Aorta (tissue), 5 donors: ENCODE measurements at regions not wholly inside any gene's neighbourhood (a gene's known extent, or its start where the extent isn't known, plus 50 kb on each side); places are given as distances from the start of the nearest gene placed in this dataset.

Experiments
- ATAC-seq: fragments of 200-7000 bp; cut with Tn5 transposase; one replicate; pipeline ENCODE4 v1.9.1; 2022; ENCODE audit warnings: moderate library complexity; ENCODE audit not compliant: low FRiP score
- DNase-seq, 2 donors: peaks; one replicate each; pipeline ENCODE4 v3.0.0-alpha.2; 2020
- H3K27ac ChIP-seq, 2 donors: one replicate each; pipeline ENCODE4 v1.5.1; 2013; ENCODE audit warnings: low read length in 2 of 2, mild to moderate bottlenecking in 2 of 2, moderate library complexity in 2 of 2, control low read depth in 1 of 2, inconsistent platforms in 1 of 2, low read depth in 1 of 2
- H3K27me3 ChIP-seq, 2 donors: one replicate each; pipeline ENCODE4 v1.6.1; 2013; ENCODE audit warnings: control low read depth in 1 of 2, low read length in 1 of 2, mild to moderate bottlenecking in 1 of 2, moderate library complexity in 1 of 2; ENCODE audit not compliant: insufficient read depth in 2 of 2, control insufficient read depth in 1 of 2
- H3K36me3 ChIP-seq, 2 donors: one replicate each; pipeline ENCODE4 v1.6.1; 2013; ENCODE audit warnings: control low read depth in 1 of 2, low read length in 1 of 2, mild to moderate bottlenecking in 1 of 2; ENCODE audit not compliant: insufficient read depth in 2 of 2, control insufficient read depth in 1 of 2
- H3K4me1 ChIP-seq, 2 donors: one replicate each; pipeline ENCODE4 v1.6.1; 2013; ENCODE audit warnings: low read length in 2 of 2, control low read depth in 1 of 2, mild to moderate bottlenecking in 1 of 2, moderate library complexity in 1 of 2; ENCODE audit not compliant: insufficient read depth in 2 of 2, control insufficient read depth in 1 of 2
- H3K4me3 ChIP-seq, 2 donors: one replicate each; pipeline ENCODE4 v1.5.1; 2013; ENCODE audit warnings: low read length in 2 of 2, control low read depth in 1 of 2, mild to moderate bottlenecking in 1 of 2
- H3K9me3 ChIP-seq: one replicate; pipeline ENCODE4 v1.6.1; 2013; ENCODE audit warnings: mild to moderate bottlenecking, low read length; ENCODE audit not compliant: control insufficient read depth
- WGBS, 2 donors: extraction: QIAGEN DNeasy Blood & Tissue Kit; methylation state at CpG; one replicate each; pipeline ENCODE4 v1.1.7; 2013; 5-methylcytosine and 5-hydroxymethylcytosine counted together
- intact Hi-C, 2 donors: fragments of 100-400 bp; cut with DNase I; formaldehyde crosslinking; loops; one replicate each; pipeline versions ENCODE4 v1.14.2 to v1.15.0; 2022
- donor health status: healthy with polysubstance abuse.
- donor health status: Bipolar disorder and iron deficiency.
- donor health status: DM: no; HTN: no; CAD: no.
- donor health status: DM: no; HTN: no; CAD: no.
- donor health status: DM: yes; HTN: yes; CAD: no.

DNA sequence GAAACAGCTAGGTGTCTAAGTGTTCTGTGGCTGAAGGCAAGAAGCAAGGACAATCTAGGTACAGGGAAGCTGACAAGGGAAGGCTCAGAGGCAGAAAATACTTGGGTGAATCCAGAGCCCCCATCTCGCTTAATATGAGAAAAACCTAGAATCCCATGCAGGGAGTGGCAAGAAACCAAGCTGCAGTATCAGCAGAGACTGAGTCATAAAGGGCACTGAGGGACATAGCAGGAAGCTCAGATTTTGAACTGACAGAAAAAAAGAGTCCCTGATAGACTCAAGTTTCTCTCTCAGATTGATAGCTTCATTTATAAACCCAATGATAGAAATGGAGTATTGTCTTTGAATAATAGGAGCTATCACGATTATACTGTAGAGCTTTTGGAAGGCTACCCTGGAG, 77.3 kb upstream of the KCNJ15 start:
- no peak overlapping the region for H3K4me3 ChIP-seq
- no peak for DNase-seq
- H3K4me1 ChIP-seq, result peaks cover 0 to 3% of the 10 kb centered on the region in 2 donors

DNA sequence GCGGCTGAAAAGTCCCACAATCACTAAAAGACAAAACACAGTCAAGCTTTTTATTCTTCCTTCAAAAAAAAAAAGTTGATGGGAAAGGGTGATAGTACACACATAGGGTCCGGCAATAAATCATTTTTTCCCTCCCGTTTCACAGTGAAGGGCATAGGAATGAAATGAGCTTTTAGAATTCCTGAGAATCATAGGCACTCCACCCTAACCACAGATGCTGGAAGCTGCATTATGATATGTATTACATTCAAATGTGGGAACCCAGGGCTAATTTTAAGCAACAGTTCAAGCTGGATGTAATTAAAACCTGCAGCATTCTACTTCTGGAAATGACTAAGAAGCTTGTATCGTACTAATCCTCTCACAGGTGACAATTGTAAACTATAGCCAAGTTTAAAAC, 75.7 kb upstream of the KCNJ15 start:
- intact Hi-C loops, result no loop called here
- Histone ChIP-seq H3K9me3 (no peaks in the 10 kb centered on the region), H3K27me3 (no peaks in the 10 kb centered on the region), H3K4me3 (no peak overlapping the region), H3K27ac (no peak overlapping the region), H3K4me1 (no peaks in the 10 kb centered on the region), H3K36me3 (no peaks in the 10 kb centered on the region)
- DNase-seq, result no peak
- ATAC-seq, result no peak
- 94 to 97% methylated on average over 4 of the region's 4 CpGs for WGBS, 2 donors

More for the DNA sequence above, 77.3 kb upstream of the KCNJ15 start:
- ATAC-seq, result no peak
- Histone ChIP-seq H3K9me3 (no peaks in the 10 kb centered on the region), H3K36me3 (no peaks in the 10 kb centered on the region), H3K27me3 (no peaks in the 10 kb centered on the region), H3K27ac (no peak overlapping the region)
- 70 to 75% methylated on average over 2 of the region's 2 CpGs for WGBS, 2 donors
- intact Hi-C loops, result no loop called here

DNA sequence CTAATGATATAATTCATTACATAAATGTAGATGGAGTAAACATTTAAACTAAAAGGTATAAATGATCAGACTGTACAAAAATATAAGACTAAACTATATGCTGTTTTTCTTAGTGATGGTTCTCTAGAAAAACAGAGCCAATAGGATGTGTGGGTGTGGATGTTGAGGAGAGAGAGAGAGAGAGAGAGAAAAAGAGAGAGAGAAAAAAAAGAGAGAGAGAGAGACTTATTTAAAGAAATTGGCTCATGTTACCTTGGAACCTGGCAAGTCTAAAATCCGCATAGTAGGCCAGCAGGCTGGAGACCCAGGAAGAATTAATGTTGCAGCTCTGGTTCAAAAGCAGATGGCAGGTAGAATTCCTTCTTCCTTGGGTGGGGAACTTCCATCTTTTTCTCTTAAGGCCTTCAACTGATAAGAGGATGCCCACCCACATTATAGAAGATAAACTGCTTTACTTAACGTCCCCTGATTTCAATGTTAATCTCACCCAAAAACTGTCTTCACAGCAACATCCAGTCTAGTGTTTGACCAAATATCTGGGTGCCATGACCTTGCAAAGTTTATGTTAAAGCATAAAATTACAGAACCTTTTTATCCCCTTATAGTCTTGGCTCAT, 74.3 kb upstream of the KCNJ15 start:
- Histone ChIP-seq H3K36me3 (no peaks in the 10 kb centered on the region), H3K9me3 (no peaks in the 10 kb centered on the region), H3K27ac (no peak overlapping the region), H3K4me1 (no peaks in the 10 kb centered on the region), H3K27me3 (no peaks in the 10 kb centered on the region), H3K4me3 (no peak overlapping the region)
- DNase-seq (no peak), ATAC-seq (no peak)
- intact Hi-C loops, result no loop called here
- WGBS, 2 donors, result 84 to 90% methylated on average over 2 of the region's 2 CpGs

DNA sequence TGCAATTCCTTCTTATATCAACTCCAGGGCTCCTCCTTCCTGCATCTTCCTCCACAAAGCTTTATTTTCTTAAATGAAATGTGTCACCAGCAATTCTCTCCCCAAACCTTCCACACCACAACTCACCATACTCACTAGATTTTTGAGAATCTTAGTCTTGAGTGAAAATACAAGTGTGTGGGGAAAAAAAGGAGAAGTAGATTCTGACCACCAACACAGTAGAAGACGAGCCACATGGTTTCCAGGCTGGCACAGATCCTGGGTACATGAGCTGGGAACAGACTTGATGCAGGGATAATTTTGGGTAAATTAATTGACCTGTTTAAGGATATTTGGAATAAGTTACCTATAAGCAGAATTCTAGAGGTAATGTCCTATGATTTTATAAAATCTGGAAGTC, 72.8 kb upstream of the KCNJ15 start:
- intact Hi-C loops, result no loop called here
- Histone ChIP-seq H3K4me1 (no peaks in the 10 kb centered on the region), H3K9me3 (peaks cover 1% of the 10 kb centered on the region), H3K27ac (no peak overlapping the region), H3K4me3 (no peak overlapping the region), H3K36me3 (no peaks in the 10 kb centered on the region), H3K27me3 (no peaks in the 10 kb centered on the region)
- ATAC-seq (no peak), DNase-seq (no peak)
- 88 to 94% methylated on average over 1 of the region's 1 CpG for WGBS, 2 donors

DNA sequence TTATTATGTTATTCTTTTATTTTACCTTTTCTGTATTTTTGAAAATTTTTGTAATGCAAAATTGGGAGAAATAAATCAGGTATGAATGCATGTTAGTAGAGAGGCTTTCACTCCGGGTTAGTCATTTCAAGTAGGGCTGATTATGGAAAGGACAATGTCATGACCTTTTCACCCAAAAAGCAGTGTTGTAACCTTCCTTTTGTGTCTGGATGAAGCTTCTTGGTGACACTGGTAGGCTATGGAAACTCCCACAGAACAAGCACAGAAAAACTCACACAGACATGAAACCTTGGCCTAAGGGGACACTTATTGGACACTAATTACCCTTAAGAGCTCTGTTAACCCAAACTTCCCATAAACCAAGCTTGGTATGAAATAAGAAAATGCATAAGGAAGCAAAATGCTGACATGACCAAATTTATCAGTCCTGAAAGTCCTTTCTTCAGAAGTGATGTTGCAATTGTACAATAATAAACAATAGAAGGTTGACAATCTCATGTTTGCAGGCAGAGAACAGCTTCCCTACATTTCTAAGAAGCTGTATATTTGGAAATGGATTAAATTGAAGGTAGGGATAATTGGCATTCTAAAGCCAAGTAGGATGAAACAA, 70.0 kb upstream of the KCNJ15 start:
- Histone ChIP-seq H3K4me1 (no peaks in the 10 kb centered on the region), H3K9me3 (peaks cover 1% of the 10 kb centered on the region), H3K27ac (no peak overlapping the region), H3K27me3 (no peaks in the 10 kb centered on the region), H3K4me3 (no peak overlapping the region), H3K36me3 (no peaks in the 10 kb centered on the region)
- DNase-seq (no peak), ATAC-seq (no peak)
- intact Hi-C loops, result no loop called here
- 92 to 95% methylated on average over 1 of the region's 1 CpG for WGBS, 2 donors

DNA sequence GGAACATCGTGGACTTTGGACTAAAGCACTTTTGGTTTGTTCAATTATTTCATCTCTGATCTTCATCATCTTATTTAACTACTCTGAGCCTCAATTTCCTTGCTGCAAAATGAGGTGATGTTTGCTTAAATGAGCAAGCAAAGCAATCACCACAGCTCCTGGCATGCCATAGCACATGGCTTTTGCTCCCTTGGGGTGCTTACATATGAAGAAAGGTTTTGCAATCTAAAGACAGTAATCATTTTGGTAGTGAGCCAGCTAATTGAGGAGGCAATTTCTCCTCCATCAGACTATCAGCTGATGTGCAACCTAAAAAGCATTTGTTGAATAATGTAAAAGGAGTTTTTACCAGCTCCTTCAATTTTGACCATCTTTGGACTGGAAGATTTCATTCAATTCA, 68.8 kb upstream of the KCNJ15 start:
- no peaks in the 10 kb centered on the region for H3K27me3 ChIP-seq
- H3K36me3 ChIP-seq, result no peaks in the 10 kb centered on the region
- ATAC-seq (no peak), DNase-seq (no peak)
- H3K27ac ChIP-seq, result no peak overlapping the region
- peaks cover 1% of the 10 kb centered on the region for H3K9me3 ChIP-seq
- no peaks in the 10 kb centered on the region for H3K4me1 ChIP-seq
- no peak overlapping the region for H3K4me3 ChIP-seq
- intact Hi-C loops, result no loop called here
- 96 to 98% methylated on average over 1 of the region's 1 CpG for WGBS, 2 donors

DNA sequence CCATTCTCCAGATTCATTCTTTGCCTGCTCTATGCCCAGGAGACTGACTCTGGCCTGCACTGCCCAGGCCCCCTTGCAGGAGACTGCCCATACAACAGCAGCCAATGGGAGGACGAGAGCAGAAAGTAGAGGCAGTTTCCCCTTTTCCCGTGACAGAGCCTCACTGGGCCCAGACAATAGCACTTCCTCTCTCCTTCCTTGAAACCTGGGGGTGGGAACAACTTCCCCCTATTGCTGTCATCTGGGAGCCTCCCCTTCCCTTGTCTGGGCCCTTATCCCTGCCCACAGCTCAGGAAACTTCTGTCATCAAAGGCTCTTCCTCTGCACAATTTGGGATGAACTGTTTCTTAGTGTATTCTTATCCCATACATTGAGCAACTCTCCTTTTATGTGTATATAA, 60.8 kb upstream of the KCNJ15 start:
- ATAC-seq, result no peak
- no peak overlapping the region for H3K27ac ChIP-seq
- H3K27me3 ChIP-seq, result no peaks in the 10 kb centered on the region

DNA sequence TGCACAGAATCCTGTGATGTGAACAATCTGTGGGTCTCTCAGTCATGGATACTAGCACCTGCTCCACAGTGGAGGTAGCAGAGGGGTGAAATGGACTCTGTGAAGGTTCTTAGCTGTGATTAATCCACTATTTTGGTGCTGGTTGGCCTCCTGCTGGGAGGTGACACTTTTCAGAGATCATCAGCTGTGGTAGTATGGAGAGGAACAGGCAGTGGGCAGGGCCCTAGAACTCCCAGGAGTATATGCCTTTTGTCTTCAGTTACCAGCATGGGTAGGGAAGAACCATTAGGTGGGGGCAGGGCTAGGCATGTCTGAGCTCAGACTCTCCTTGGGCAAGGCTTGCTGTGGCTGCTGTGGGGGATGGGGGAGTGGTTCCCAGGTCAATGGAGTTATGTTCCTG, 54.0 kb upstream of the KCNJ15 start:
- Histone ChIP-seq H3K4me3 (no peak overlapping the region), H3K27me3 (no peaks in the 10 kb centered on the region), H3K9me3 (no peaks in the 10 kb centered on the region), H3K27ac (no peak overlapping the region), H3K4me1 (no peaks in the 10 kb centered on the region), H3K36me3 (no peaks in the 10 kb centered on the region)
- DNase-seq, result no peak
- intact Hi-C loops, result no loop called here
- no peak for ATAC-seq

More for the DNA sequence above, 60.8 kb upstream of the KCNJ15 start:
- no peaks in the 10 kb centered on the region for H3K4me1 ChIP-seq
- no peaks in the 10 kb centered on the region for H3K36me3 ChIP-seq
- intact Hi-C loops, result no loop called here
- WGBS, 2 donors, result 58 to 67% methylated on average over 2 of the region's 2 CpGs
- DNase-seq, result no peak
- no peaks in the 10 kb centered on the region for H3K9me3 ChIP-seq
- H3K4me3 ChIP-seq, result no peak overlapping the region

DNA sequence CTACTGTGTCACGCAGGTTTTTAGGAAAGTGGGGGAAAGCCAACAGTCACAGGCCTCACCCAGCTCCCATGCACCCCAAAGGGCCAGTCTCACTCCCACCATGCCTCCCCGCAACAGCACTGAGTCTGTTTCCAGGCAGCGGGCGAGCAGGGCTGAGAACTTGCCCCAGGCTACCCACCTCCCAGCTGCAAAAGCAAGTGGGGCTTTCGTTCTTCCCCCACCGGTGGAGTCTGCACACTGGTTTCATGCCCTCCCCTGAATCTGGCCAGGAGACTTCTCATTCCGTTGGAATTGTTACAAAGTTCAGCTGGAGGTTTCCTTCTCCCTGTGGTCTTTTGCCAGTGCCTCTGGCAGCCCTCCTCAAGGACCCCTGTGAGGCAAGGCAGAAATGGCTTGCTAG, 53.6 kb upstream of the KCNJ15 start:
- H3K9me3 ChIP-seq, result no peaks in the 10 kb centered on the region
- H3K36me3 ChIP-seq, result no peaks in the 10 kb centered on the region
- H3K27me3 ChIP-seq, result no peaks in the 10 kb centered on the region
- ATAC-seq (no peak), DNase-seq (no peak)
- 87 to 88% methylated on average over 7 of the region's 7 CpGs for WGBS, 2 donors
- no peaks in the 10 kb centered on the region for H3K4me1 ChIP-seq
- H3K27ac ChIP-seq, result no peak overlapping the region
- no peak overlapping the region for H3K4me3 ChIP-seq
- intact Hi-C loops, result no loop called here
